GM21390 (cell line): ENCODE measurements at regions not wholly inside any gene's neighbourhood (a gene's known extent, or its start where the extent isn't known, plus 50 kb on each side); places are given as distances from the start of the nearest gene placed in this dataset.

Experiments used
- ATAC-seq: cut with Tn5 transposase; IDR thresholded peaks from one replicate; pipeline ENCODE4 v1.9.1; 2021; ENCODE audit not compliant: unreplicated experiment

GRCh38 chr2:41621095-41621494 lies 426.7 kb upstream of the PKDCC start:
- ATAC-seq = no peak

GRCh38 chr2:41621563-41621962 lies 426.3 kb upstream of the PKDCC start:
- no peak for ATAC-seq

- no peak for ATAC-seq
Measured at GRCh38 chr2:41622301-41622700, 425.5 kb upstream of the PKDCC start.

- ATAC-seq = no peak
Measured at GRCh38 chr2:41626936-41627335, 420.9 kb upstream of the PKDCC start.

- ATAC-seq = no peak
Measured at GRCh38 chr2:41634686-41635085, 413.1 kb upstream of the PKDCC start.

GRCh38 chr2:41644936-41645335 lies 402.9 kb upstream of the PKDCC start:
- no peak for ATAC-seq

- no peak for ATAC-seq
Measured at GRCh38 chr2:41647468-41648050, 400.3 kb upstream of the PKDCC start.

- no peak for ATAC-seq
Measured at GRCh38 chr2:41657226-41657625, 390.6 kb upstream of the PKDCC start.

GRCh38 chr2:41659758-41660157 lies 388.1 kb upstream of the PKDCC start:
- ATAC-seq = no peak

- ATAC-seq = no peak
Measured at GRCh38 chr2:41662461-41662860, 385.4 kb upstream of the PKDCC start.

- no peak for ATAC-seq
Measured at GRCh38 chr2:41663056-41663455, 384.8 kb upstream of the PKDCC start.

GRCh38 chr2:41668529-41668928 lies 379.3 kb upstream of the PKDCC start:
- no peak for ATAC-seq

GRCh38 chr2:41678639-41679038 lies 369.2 kb upstream of the PKDCC start:
- ATAC-seq = no peak

- no peak for ATAC-seq
Measured at GRCh38 chr2:41686156-41686555, 361.7 kb upstream of the PKDCC start.

- ATAC-seq = no peak
Measured at GRCh38 chr2:41691561-41691960, 356.3 kb upstream of the PKDCC start.

GRCh38 chr2:41694536-41695049 lies 353.2 kb upstream of the PKDCC start:
- ATAC-seq = no peak

GRCh38 chr2:41695198-41696113 lies 352.4 kb upstream of the PKDCC start:
- no peak for ATAC-seq

GRCh38 chr2:41697389-41697788 lies 350.4 kb upstream of the PKDCC start:
- ATAC-seq = no peak

- ATAC-seq = no peak
Measured at GRCh38 chr2:41698678-41699422, 349.0 kb upstream of the PKDCC start.

- ATAC-seq = no peak
Measured at GRCh38 chr2:41701231-41701630, 346.6 kb upstream of the PKDCC start.

GRCh38 chr2:41703123-41703522 lies 344.7 kb upstream of the PKDCC start:
- ATAC-seq = no peak

- ATAC-seq = no peak
Measured at GRCh38 chr2:41705634-41706033, 342.2 kb upstream of the PKDCC start.
